Mucosa of descending colon (tissue), 3 donors: ENCODE measurements at regions not wholly inside any gene's neighbourhood (a gene's known extent, or its start where the extent isn't known, plus 50 kb on each side); places are given as distances from the start of the nearest gene placed in this dataset.

ENCODE experiments used
- ATAC-seq: fragments of 200-7000 bp; cut with Tn5 transposase; one replicate; pipeline ENCODE4 v1.9.1; 2020; ENCODE audit warnings: mild to moderate bottlenecking, moderate library complexity
- DNase-seq, 3 donors: peaks; one replicate each; pipeline ENCODE4 v3.0.0-alpha.2; 2020
- H3K36me3 ChIP-seq: fragments of 200-600 bp; one replicate; pipeline ENCODE4 v1.8.0; 2021; ENCODE audit warnings: low read depth, mild to moderate bottlenecking
- H3K4me1 ChIP-seq: fragments of 200-600 bp; one replicate; pipeline ENCODE4 v1.8.0; 2021; ENCODE audit warnings: low read depth, mild to moderate bottlenecking
- H3K4me3 ChIP-seq: fragments of 200-600 bp; one replicate; pipeline ENCODE4 v1.8.0; 2021; ENCODE audit warnings: mild to moderate bottlenecking
- H3K9me3 ChIP-seq: fragments of 200-600 bp; one replicate; pipeline ENCODE4 v1.8.0; 2021; ENCODE audit warnings: mild to moderate bottlenecking
- intact Hi-C, 2 donors: fragments of 100-400 bp; cut with DNase I in 1 of 2; cut with micrococcal nuclease in 1 of 2; formaldehyde crosslinking; loops; one replicate each; pipeline versions ENCODE4 v1.11.0 to v1.11.1; 2022; cut with DNase I, micrococcal nuclease
- TF ChIP-seq, protein P1 (sequence below): fragments of 200-600 bp; IDR thresholded peaks from one replicate; pipeline ENCODE4 v1.8.0; 2022; ENCODE audit warnings: antibody characterized with exemption, mild to moderate bottlenecking
- donor health status: DM: no; HTN: no; CAD: no; lungs with moderate emphysema.
- donor health status: DM: no; HTN: no; CAD: no.
- donor health status: DM: no; HTN: yes; CAD: no.

DNA sequence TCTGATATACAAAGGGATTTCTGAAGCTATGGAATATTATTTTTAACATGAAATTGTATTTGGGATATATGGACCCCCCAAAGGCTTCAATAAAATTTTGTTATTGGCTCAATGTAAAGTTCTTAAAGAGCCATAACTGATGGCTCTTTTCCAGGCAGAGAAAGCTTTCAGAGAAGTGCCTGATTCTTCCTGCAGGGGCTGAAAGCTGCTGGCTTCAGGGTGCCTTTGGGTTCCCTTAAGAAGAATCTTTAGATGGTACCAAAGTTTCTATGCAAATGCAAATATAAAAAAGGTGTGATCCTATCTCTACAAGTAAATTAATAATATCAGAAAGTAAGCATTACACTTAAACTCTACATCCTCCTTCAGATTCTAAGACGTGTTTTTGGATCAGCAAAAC lies 72.6 kb downstream of the NR2F2 start:
- Histone ChIP-seq H3K9me3 (no peaks in the 10 kb centered on the region), H3K4me1 (no peaks in the 10 kb centered on the region), H3K36me3 (no peaks in the 10 kb centered on the region), H3K4me3 (no peak overlapping the region)
- DNase-seq (no peak), ATAC-seq (no peak)
- intact Hi-C loops = no loop called here
- TF ChIP-seq, protein P1, sequence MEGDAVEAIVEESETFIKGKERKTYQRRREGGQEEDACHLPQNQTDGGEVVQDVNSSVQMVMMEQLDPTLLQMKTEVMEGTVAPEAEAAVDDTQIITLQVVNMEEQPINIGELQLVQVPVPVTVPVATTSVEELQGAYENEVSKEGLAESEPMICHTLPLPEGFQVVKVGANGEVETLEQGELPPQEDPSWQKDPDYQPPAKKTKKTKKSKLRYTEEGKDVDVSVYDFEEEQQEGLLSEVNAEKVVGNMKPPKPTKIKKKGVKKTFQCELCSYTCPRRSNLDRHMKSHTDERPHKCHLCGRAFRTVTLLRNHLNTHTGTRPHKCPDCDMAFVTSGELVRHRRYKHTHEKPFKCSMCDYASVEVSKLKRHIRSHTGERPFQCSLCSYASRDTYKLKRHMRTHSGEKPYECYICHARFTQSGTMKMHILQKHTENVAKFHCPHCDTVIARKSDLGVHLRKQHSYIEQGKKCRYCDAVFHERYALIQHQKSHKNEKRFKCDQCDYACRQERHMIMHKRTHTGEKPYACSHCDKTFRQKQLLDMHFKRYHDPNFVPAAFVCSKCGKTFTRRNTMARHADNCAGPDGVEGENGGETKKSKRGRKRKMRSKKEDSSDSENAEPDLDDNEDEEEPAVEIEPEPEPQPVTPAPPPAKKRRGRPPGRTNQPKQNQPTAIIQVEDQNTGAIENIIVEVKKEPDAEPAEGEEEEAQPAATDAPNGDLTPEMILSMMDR = no peak

DNA sequence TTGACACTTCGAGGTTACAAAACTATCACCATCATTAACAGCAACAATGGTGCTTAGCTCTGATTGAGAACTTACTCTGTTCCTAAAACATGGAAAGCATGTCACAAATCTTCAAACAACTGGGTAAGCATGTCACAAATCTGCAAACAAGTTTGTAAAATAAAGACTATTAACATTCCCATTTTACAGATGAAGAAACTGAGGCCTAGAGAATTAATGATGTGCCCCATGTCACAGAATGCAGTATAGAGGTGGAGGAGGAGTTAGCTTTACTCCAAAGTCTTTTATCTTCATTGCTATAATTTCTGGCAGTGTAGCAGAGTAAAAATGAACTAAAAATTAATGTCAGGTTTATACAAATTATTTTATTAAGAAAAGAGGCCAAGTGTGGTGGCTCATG lies 73.4 kb downstream of the NR2F2 start:
- Histone ChIP-seq H3K4me1 (peaks cover under 1% of the 10 kb centered on the region), H3K4me3 (no peak overlapping the region), H3K9me3 (no peaks in the 10 kb centered on the region), H3K36me3 (no peaks in the 10 kb centered on the region)
- ATAC-seq (no peak), DNase-seq (no peak)
- intact Hi-C loops = no loop called here
- TF ChIP-seq, protein P1 = no peak

DNA sequence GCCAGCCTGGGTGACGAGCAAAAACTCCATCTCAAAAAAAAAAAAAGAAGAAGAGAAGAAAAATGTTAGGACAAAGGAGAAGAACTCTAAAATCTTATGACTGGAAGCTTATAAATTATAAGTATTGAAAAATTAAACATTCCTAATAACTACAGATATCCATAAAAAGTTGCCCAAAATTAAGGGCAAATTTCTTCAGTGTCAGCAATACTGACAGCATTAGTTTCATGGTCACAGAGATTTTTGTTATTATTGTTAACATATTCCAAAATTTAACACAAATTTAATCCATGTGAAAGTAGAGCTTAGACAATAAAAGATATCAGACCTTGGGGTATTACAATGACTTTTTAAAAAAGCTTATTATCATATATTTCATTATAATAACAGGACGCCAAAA lies 74.1 kb downstream of the NR2F2 start:
- Histone ChIP-seq H3K4me1 (peaks cover 4% of the 10 kb centered on the region), H3K9me3 (no peaks in the 10 kb centered on the region), H3K36me3 (no peaks in the 10 kb centered on the region), H3K4me3 (no peak overlapping the region)
- TF ChIP-seq, protein P1 = no peak
- DNase-seq (no peak), ATAC-seq (no peak)
- intact Hi-C loops = no loop called here

DNA sequence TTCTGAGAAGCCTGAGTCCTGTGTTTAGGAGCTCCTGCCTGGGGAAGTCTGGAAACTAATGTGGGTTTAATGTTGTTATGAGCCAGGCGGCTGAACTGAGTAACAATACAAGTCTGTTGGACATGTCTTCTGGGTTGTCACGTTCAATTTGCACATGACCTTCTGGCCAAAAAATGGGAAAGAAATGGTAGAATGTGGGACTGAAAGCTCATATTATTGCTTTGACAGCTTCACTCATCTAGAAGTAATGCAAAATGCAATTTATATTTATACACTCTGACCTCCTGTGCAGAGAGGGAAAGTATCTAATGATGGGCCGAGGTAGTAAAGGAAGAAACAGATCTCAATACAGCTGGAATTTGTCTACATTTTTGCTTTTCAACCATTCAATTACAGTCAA lies 75.8 kb downstream of the NR2F2 start:
- TF ChIP-seq, protein P1 = no peak
- H3K36me3 ChIP-seq = no peaks in the 10 kb centered on the region
- ATAC-seq = no peak
- H3K9me3 ChIP-seq = no peaks in the 10 kb centered on the region
- H3K4me3 ChIP-seq = no peak overlapping the region
- intact Hi-C loops = no loop called here
- DNase-seq = no peak
- peaks cover 4% of the 10 kb centered on the region for H3K4me1 ChIP-seq

DNA sequence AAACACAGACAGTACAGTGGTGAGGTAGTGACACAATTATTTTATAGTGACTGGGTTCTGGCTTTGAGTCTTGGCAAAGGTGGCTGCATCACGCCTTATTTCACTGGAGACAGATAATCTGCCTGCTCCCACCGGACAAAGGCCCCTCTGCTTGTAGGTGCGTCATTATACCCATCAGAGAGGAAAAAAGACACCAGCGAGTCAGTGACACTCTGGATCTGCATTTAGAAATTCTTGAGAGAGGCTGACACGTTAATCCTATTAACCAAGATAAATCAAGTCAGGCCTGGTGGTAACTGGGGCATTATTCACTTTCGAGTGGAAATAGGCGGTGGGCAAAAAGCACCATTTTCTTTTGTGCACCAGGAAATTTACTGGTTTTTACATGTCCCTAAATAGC lies 76.2 kb downstream of the NR2F2 start:
- DNase-seq (no peak), ATAC-seq (no peak)
- TF ChIP-seq, protein P1 = no peak
- H3K4me3 ChIP-seq = no peak overlapping the region
- no peaks in the 10 kb centered on the region for H3K9me3 ChIP-seq
- intact Hi-C loops = no loop called here
- H3K36me3 ChIP-seq = no peaks in the 10 kb centered on the region
- peaks cover 4% of the 10 kb centered on the region for H3K4me1 ChIP-seq

DNA sequence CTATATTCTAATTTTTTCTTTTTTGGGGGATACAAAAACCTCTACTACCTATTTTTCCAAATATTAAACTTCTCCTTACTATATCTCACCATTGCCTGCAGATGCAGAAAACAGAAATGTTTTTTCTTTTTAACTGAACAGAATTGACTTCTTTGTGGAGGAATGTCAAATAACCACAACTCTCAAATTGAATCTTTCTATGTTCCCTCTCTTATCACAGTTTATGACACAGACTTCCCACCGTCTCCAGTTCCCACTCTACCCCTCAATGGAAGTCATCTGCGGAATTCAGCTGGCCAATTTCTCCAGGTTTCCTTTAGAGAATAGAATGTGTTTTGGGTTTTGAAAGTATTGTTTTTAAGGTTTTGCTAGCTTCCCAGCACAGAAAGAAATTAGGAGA lies 77.0 kb downstream of the NR2F2 start:
- ATAC-seq (no peak), DNase-seq (no peak)
- Histone ChIP-seq H3K4me1 (peaks cover 4% of the 10 kb centered on the region), H3K36me3 (no peaks in the 10 kb centered on the region), H3K9me3 (no peaks in the 10 kb centered on the region), H3K4me3 (no peak overlapping the region)
- intact Hi-C loops = no loop called here
- TF ChIP-seq, protein P1 = no peak
